ENCODE measurements at regions not wholly inside any gene's neighbourhood (a gene's known extent, or its start where the extent isn't known, plus 50 kb on each side); places are given as distances from the start of the nearest gene placed in this dataset.

DNA sequence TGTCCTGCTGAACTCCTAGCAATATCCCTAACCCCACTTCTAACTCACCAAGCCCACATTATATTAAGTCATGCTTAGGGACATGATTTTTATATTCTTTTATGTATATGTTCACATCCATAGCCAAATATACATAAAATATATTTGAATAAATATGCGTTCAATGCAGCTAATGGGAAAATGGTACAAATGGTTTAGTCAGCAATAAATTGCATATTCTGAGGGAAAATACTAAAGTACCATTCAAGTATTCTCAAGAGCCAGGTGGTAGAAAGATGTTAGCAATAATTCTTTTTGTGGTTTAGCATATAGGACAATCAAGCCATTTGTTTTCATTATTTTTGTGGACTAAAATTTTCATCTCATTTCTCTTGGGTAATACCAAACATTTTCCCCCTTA is 306.0 kb downstream of the TDRD15 start:
- Histone ChIP-seq H3K27me3 (ENCODE audit: insufficient read depth, low read length) (no peaks in the 10 kb centered on the region), H4K20me1 (ENCODE audit: insufficient read depth) (no peaks in the 10 kb centered on the region), H3K36me3 (ENCODE audit: control insufficient read depth in 1 of 2, insufficient read depth in 2 of 2, low read length in 2 of 2) (no peaks in the 10 kb centered on the region), H3K9me2 (ENCODE audit: insufficient read depth) (no peaks in the 10 kb centered on the region), H2AFZ (ENCODE audit: low read depth, low read length, poor library complexity, severe bottlenecking) (no peak overlapping the region), H3K4me1 (ENCODE audit: control insufficient read depth in 1 of 2, insufficient read depth in 2 of 2, low read length in 2 of 2) (no peaks in the 10 kb centered on the region), H3K79me2 (ENCODE audit: insufficient read depth, low read length) (no peaks in the 10 kb centered on the region), H3K9me3 (ENCODE audit: control insufficient read depth in 1 of 2, insufficient read depth in 1 of 2, low read depth in 1 of 2, low read length in 2 of 2) (peaks cover 0 to 2% of the 10 kb centered on the region in 2 experiments; a peak in 2 of 4 replicates), H3K27ac (ENCODE audit: low read depth, low read length) (no peak overlapping the region), H3K9ac (ENCODE audit: low read length) (no peak overlapping the region), H3K4me2 (ENCODE audit: low read length) (no peak overlapping the region), H3K4me3 (replicated peaks in 1 of 2; ENCODE audit: low read depth in 1 of 2, low read length in 2 of 2) (no peak overlapping the region)
- CTCF ChIA-PET, result no interaction called here
- TF ChIP-seq FOSL1 (IDR thresholded peaks at IDR 0.05; ENCODE audit: low read depth) (no peak), ZNF274 (IDR thresholded peaks at IDR 0.05; ENCODE audit: low read depth, low read length) (no peak), EZH2phosphoT487 (IDR thresholded peaks at IDR 0.05; ENCODE audit: borderline replicate concordance) (no peak), JUND (IDR thresholded peaks at IDR 0.05) (no peak), SIN3A (IDR thresholded peaks at IDR 0.05; ENCODE audit: low read depth) (no peak), RAD21 (IDR thresholded peaks at IDR 0.05; ENCODE audit: low read depth) (no peak), EGR1 (IDR thresholded peaks at IDR 0.05; ENCODE audit: low read depth) (no peak), TCF7L2 (IDR thresholded peaks at IDR 0.05; ENCODE audit: borderline replicate concordance, extremely low read depth, insufficient read depth, insufficient read length) (no peak), ELF1 (IDR thresholded peaks at IDR 0.05; ENCODE audit: borderline replicate concordance, low read depth) (no peak), SP1 (IDR thresholded peaks at IDR 0.05; ENCODE audit: low read depth) (no peak)
- TF ChIP-seq, protein P1, sequence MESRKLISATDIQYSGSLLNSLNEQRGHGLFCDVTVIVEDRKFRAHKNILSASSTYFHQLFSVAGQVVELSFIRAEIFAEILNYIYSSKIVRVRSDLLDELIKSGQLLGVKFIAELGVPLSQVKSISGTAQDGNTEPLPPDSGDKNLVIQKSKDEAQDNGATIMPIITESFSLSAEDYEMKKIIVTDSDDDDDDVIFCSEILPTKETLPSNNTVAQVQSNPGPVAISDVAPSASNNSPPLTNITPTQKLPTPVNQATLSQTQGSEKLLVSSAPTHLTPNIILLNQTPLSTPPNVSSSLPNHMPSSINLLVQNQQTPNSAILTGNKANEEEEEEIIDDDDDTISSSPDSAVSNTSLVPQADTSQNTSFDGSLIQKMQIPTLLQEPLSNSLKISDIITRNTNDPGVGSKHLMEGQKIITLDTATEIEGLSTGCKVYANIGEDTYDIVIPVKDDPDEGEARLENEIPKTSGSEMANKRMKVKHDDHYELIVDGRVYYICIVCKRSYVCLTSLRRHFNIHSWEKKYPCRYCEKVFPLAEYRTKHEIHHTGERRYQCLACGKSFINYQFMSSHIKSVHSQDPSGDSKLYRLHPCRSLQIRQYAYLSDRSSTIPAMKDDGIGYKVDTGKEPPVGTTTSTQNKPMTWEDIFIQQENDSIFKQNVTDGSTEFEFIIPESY (IDR thresholded peaks at IDR 0.05; ENCODE audit: extremely low read depth, insufficient replicate concordance, low read length), result no peak
- TF ChIP-seq, protein P2, sequence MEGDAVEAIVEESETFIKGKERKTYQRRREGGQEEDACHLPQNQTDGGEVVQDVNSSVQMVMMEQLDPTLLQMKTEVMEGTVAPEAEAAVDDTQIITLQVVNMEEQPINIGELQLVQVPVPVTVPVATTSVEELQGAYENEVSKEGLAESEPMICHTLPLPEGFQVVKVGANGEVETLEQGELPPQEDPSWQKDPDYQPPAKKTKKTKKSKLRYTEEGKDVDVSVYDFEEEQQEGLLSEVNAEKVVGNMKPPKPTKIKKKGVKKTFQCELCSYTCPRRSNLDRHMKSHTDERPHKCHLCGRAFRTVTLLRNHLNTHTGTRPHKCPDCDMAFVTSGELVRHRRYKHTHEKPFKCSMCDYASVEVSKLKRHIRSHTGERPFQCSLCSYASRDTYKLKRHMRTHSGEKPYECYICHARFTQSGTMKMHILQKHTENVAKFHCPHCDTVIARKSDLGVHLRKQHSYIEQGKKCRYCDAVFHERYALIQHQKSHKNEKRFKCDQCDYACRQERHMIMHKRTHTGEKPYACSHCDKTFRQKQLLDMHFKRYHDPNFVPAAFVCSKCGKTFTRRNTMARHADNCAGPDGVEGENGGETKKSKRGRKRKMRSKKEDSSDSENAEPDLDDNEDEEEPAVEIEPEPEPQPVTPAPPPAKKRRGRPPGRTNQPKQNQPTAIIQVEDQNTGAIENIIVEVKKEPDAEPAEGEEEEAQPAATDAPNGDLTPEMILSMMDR (IDR thresholded peaks at IDR 0.05 in 2 of 3, conservative IDR thresholded peaks at IDR 0.05 in 1 of 3; ENCODE audit: borderline replicate concordance in 1 of 3, insufficient read depth in 1 of 3, low read depth in 2 of 3, low read length in 2 of 3), result no peak
- no peak for DNase-seq (ENCODE audit: low read depth, low spot score)
- RAD21 ChIA-PET (ENCODE audit: low non-redundant PET in 1 of 2, low total read pairs in 2 of 2, uncharacterized antibody in 2 of 2, unreplicated experiment in 2 of 2), result no interaction called here
- POLR2A ChIA-PET, result no interaction called here
- ATAC-seq, result no peak
- no TSS peak for BruUV-seq (replicated peaks)
- intact Hi-C loops (cut with micrococcal nuclease), result no loop called here
